IPS-15b (cell line): ENCODE measurements at regions not wholly inside any gene's neighbourhood (a gene's known extent, or its start where the extent isn't known, plus 50 kb on each side); places are given as distances from the start of the nearest gene placed in this dataset.

Experiments used
- H3K27me3 ChIP-seq: one replicate; pipeline ENCODE4 v1.6.1; 2013; ENCODE audit warnings: low read length; ENCODE audit not compliant: control insufficient read depth, insufficient read depth
- H3K36me3 ChIP-seq: one replicate; pipeline ENCODE4 v1.6.1; 2013; ENCODE audit warnings: low read length; ENCODE audit not compliant: control insufficient read depth, insufficient read depth
- H3K4me1 ChIP-seq: one replicate; pipeline ENCODE4 v1.6.1; 2013; ENCODE audit warnings: mild to moderate bottlenecking, low read length; ENCODE audit not compliant: control insufficient read depth, insufficient read depth
- H3K4me3 ChIP-seq: one replicate; pipeline ENCODE4 v1.5.1; 2013; ENCODE audit warnings: low read depth, low read length
- H3K9ac ChIP-seq: one replicate; pipeline ENCODE4 v1.6.1; 2013; ENCODE audit warnings: low read depth, mild to moderate bottlenecking, low read length
- H3K9me3 ChIP-seq: one replicate; pipeline ENCODE4 v1.6.1; 2013; ENCODE audit warnings: mild to moderate bottlenecking, low read length; ENCODE audit not compliant: control insufficient read depth, insufficient read depth

DNA sequence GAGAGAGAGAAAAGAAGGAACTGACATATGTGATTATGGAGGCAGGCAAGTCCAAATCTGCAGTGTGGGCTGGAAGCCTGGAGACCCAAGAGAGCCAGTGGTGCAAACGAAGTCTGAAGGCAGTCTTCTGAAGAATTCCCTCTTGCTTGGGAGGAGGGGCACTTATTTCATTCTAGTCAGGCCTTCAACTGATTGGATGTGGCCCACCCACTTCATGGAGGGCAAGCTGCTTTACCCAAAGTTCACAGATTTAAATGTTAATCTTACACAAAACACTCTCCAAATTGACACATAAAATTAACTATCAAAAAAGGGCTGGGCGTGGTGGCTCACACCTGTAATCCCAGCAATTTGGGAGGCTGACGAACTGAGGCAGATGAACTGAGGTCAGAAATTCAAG is 103.5 kb upstream of the RAB3GAP2 start:
- H3K36me3 ChIP-seq = no peaks in the 10 kb centered on the region
- H3K4me1 ChIP-seq = peaks cover 3% of the 10 kb centered on the region
- H3K9me3 ChIP-seq = no peaks in the 10 kb centered on the region
- no peaks in the 10 kb centered on the region for H3K27me3 ChIP-seq
- H3K4me3 ChIP-seq = no peak overlapping the region
- H3K9ac ChIP-seq = no peak overlapping the region

DNA sequence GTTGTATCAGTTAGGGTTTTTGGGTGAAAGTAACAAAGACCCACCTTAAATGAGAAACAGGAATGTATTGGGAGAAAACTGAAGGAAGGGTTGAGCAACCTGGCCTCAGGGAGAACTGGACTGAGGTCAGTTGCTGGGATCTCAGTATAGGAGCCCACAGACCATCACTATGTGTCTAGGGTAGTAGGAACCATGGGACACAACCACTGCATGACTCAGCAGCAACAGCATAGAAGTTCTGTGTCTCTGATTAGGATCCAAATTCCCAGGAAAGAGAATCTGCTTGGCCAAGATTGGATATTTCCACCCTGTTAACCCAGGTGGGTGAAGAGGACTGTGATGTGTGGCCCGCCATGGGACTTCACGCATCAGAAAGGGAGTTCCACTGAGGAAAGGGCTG is 102.2 kb upstream of the RAB3GAP2 start:
- Histone ChIP-seq H3K36me3 (no peaks in the 10 kb centered on the region), H3K9ac (no peak overlapping the region), H3K4me1 (peaks cover 3% of the 10 kb centered on the region), H3K27me3 (no peaks in the 10 kb centered on the region), H3K4me3 (no peak overlapping the region), H3K9me3 (no peaks in the 10 kb centered on the region)

DNA sequence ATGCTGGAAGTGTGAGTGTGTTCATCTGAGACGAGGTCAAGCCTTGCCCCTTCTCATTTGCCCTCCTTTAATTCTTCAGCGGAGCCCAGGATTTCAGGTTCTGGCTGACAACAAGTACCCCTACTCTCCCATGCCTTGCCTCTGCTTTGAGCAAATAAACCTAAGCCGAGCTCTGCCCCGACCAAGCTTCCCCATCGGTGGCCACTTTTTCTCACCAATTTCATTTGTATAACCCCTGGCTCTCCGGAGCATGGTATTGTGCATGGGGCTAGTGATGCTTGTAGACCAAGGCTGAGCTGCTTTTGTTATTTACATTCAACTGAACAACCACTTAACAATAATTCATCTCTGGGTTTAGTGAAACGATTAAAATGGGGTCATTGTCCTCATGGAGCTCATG is 100.2 kb upstream of the RAB3GAP2 start:
- Histone ChIP-seq H3K36me3 (no peaks in the 10 kb centered on the region), H3K9ac (no peak overlapping the region), H3K9me3 (no peaks in the 10 kb centered on the region), H3K4me1 (peaks cover 10% of the 10 kb centered on the region), H3K4me3 (no peak overlapping the region), H3K27me3 (no peaks in the 10 kb centered on the region)

DNA sequence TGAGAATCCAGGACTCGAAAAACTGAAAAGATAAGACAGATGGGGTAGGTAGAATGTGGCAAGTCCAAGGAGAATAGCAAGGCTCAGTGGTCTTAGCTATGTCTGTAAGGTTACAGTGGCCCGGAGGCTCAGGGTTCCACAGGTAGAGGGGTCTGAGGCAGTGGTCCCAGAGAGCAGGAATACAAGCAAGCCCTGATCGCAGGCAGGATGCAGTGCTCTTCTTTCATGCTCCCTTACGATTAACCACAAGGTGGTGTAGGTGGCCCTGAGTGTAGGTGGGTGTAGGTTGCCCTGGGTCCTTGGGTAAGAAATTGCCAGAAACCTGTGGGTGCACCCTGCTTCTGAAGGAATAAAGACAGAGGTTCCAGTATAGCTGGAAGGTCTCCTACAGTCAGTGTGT is 99.1 kb upstream of the RAB3GAP2 start:
- Histone ChIP-seq H3K4me1 (peaks cover 10% of the 10 kb centered on the region), H3K36me3 (no peaks in the 10 kb centered on the region), H3K9me3 (no peaks in the 10 kb centered on the region), H3K4me3 (no peak overlapping the region), H3K27me3 (no peaks in the 10 kb centered on the region), H3K9ac (no peak overlapping the region)

DNA sequence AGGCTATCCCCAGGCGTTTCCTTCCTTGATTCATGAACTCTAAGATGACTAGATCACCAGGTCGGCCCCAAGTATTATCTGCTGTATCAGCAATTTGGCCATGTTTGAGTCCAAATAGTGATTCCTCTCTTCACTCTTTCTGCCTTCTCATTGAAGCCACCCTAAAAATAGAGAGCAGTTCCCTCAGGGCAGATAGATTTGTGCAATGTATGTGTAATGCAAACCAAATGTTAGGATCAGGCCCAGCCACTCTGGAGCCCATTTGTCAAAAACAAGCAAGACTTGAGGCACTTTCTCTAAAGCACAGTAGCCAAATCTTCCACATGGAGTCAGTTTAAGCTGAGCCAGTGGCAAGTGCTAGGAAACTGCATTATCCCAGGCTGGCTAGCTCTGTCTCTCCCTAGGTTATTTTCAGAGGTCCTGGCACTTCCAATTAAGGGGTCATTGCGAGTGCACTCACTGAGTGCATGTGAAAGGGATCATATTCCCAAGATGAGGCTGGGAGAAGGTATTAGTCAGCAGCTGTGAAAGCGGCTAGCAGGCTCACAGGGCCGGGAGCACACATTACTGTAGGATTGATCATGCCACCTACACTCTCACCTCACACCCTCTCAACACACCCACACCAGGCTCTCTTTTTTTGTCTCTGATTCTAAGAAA is 97.9 kb upstream of the RAB3GAP2 start:
- Histone ChIP-seq H3K9ac (no peak overlapping the region), H3K4me1 (peaks cover 10% of the 10 kb centered on the region), H3K4me3 (no peak overlapping the region), H3K27me3 (no peaks in the 10 kb centered on the region), H3K36me3 (no peaks in the 10 kb centered on the region), H3K9me3 (no peaks in the 10 kb centered on the region)

DNA sequence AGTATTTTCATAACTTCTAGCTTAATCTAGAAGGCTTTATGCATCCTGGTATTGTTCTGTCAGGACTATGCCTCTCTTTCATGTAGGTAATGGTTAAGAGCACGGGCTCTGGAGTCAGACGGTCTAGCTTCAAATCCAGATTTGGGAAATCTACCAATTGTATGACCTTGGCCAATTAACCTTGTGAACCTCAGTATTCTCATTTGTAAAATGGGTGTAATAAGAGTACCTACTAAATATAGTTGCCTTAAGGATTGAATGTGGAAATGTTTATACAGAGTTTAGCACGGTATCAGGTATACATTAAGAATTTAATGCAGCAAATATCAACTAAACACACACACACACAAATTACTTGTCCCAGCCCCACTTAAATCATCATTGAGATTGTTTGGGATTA is 97.3 kb upstream of the RAB3GAP2 start:
- Histone ChIP-seq H3K4me3 (no peak overlapping the region), H3K36me3 (no peaks in the 10 kb centered on the region), H3K4me1 (peaks cover 10% of the 10 kb centered on the region), H3K9me3 (no peaks in the 10 kb centered on the region), H3K27me3 (no peaks in the 10 kb centered on the region), H3K9ac (no peak overlapping the region)

DNA sequence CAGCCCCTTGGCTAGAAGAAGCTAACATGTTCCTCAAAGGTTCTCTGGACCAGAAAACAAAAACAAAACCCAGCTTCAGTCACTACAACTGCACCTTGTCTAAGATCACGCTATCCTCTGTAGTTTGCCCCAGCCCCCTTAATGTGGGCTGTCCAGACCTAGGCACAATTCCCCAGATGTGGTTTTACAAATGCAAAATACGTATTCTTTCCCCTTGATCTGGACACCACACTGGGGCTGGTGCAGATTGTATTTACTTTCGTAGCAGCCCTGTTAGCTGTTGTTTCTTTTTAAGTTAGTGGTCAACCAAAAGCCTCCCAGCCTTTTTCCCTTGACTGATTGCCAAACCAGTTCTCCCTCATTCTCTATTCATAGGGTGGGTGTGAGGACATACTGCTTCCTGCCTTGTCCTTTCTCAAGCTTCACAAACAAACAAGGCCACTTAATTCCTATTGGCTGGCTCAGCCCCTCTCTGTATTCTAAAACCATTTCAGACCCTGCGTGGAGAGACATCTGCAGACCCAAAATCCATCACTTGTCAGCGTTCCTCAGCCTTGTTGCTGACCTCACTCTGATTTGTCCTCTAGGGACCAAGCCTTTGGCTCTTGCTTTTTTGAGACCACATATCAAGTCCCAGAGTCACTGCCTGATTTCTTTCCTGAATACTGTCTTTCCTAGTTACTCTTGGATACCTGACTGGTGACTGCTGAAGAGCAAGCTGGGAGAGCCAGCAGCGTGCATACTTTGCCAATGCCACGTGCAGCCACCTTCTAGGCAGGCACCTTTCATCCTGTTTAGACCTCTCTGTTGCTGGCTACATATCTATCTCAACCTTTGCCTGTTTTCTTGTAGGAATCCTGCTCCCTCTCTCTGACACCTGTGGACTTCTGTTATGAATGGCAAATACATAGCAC is 96.4 kb upstream of the RAB3GAP2 start:
- H3K9me3 ChIP-seq = no peaks in the 10 kb centered on the region
- no peak overlapping the region for H3K4me3 ChIP-seq
- H3K27me3 ChIP-seq = no peaks in the 10 kb centered on the region
- no peaks in the 10 kb centered on the region for H3K36me3 ChIP-seq
- no peak overlapping the region for H3K9ac ChIP-seq
- H3K4me1 ChIP-seq = peaks cover 10% of the 10 kb centered on the region

DNA sequence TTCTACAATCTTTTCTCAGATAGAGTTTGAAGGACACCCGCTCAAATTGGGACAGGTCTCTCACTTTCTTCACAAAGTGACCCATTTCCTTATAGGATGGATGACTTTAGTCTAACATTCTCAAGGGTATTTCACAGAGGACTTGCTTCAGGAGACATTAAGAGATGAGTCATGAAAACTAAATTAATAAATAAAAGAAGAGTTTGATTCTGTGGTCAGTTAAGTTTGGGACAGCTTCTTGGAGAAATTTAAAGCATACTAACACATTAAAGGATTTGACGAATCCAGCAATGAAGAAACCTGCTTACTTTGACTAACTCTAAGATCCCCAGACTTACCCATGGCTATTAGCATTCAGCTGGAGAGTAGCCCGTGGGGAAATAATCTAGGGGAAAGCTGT is 95.6 kb upstream of the RAB3GAP2 start:
- Histone ChIP-seq H3K4me1 (peaks cover 11% of the 10 kb centered on the region), H3K36me3 (no peaks in the 10 kb centered on the region), H3K4me3 (no peak overlapping the region)

DNA sequence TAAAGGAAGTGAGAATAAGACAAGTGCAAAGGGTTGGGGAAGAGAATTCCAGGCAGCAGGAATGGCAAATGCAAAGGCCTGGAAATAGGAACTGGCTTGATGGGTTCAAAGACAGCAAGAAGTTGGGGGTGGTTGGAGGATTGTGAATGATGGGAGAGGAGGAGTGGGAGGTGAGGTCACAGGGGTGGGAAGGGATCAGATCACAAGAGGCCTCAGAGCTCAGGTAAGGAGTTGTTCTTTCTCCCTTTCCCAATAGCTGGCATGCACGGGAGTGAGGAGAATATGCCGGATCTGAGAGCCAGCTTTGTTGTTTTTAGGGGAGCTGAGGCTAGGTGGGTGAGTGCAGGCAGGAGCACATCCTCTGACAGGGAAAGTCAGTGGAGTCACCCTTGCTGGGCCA is 94.0 kb upstream of the RAB3GAP2 start:
- H3K27me3 ChIP-seq = no peaks in the 10 kb centered on the region
- H3K4me1 ChIP-seq = peaks cover 11% of the 10 kb centered on the region
- H3K9ac ChIP-seq = no peak overlapping the region
- no peaks in the 10 kb centered on the region for H3K36me3 ChIP-seq
- no peak overlapping the region for H3K4me3 ChIP-seq
- no peaks in the 10 kb centered on the region for H3K9me3 ChIP-seq

More for the DNA sequence above, 95.6 kb upstream of the RAB3GAP2 start:
- Histone ChIP-seq H3K27me3 (no peaks in the 10 kb centered on the region), H3K9me3 (no peaks in the 10 kb centered on the region), H3K9ac (no peak overlapping the region)

DNA sequence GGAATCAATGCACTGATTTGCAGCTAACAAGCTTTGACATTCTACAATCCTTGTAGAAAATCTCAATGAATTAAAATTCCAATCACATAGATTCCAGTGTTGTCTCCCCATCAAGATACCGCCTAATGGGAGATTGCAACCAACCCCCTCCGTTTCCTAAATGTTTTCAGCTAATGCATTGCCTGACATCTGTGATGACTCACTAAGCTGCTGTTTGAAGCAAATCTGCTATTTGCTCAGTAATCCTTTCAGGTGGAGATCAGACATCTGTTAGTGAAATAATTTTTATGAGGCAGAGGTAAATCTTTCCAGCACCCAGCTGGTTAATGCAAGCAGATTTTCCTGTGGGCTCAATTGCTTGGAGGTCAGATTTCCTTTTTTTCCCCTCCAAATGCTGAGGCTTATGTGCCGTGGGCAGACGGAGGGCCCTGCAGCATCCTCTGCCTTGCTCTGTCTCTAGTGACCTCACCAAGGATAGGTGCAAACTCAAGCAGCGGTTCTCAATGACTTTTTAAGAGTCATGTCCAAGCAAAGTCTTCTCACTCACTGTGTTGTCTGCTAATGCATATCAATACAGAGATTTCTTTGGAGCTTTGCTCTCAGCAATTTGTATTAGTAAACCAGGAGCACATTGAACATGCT is 91.1 kb upstream of the RAB3GAP2 start:
- Histone ChIP-seq H3K4me1 (peaks cover 4% of the 10 kb centered on the region), H3K4me3 (no peak overlapping the region), H3K9ac (no peak overlapping the region), H3K36me3 (no peaks in the 10 kb centered on the region), H3K27me3 (no peaks in the 10 kb centered on the region), H3K9me3 (no peaks in the 10 kb centered on the region)

DNA sequence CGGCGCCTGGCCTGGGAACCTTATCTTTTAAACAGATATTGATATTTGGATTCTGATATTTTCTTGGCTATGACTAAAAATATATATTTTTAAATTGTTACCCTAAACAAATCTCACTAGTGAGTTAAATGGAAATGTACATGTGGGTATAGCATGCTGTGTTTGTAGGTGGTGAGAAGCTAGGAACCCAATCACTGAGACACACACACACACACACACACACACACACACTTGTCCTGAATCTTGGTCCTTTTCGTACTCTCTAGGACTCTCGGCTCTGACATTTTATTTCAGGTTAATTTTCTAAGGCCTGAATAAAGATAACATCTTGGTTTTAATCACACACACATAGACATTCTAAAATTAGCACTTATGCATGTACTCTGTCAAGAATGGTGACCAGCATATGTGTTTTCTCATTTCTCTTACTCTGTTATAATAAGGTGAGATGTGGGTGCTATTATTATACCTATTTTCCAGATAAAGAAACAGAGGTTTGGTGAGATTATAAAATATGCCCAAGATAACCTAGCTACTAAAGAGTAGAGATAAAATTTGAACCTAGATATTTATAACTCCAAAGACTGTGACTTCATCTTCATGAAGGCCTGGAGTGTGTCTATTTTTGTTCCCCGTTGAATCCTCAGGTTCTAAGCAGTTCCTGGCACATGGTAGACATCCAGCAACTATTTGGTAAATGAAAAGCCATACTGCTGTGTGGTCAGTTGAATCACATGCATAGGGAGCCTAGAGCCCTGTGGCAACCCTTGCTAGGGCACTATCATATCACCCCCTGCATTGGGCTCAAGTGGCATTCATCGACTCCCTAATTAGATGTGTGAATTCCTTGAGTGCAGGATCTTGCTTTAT is 85.0 kb upstream of the RAB3GAP2 start:
- H3K4me3 ChIP-seq = no peak overlapping the region
- H3K36me3 ChIP-seq = no peaks in the 10 kb centered on the region
- H3K27me3 ChIP-seq = no peaks in the 10 kb centered on the region
- H3K4me1 ChIP-seq = peaks cover 2% of the 10 kb centered on the region
- no peaks in the 10 kb centered on the region for H3K9me3 ChIP-seq
- no peak overlapping the region for H3K9ac ChIP-seq
